ENCODE measurements at regions not wholly inside any gene's neighbourhood (a gene's known extent, or its start where the extent isn't known, plus 50 kb on each side); places are given as distances from the start of the nearest gene placed in this dataset.

DNA sequence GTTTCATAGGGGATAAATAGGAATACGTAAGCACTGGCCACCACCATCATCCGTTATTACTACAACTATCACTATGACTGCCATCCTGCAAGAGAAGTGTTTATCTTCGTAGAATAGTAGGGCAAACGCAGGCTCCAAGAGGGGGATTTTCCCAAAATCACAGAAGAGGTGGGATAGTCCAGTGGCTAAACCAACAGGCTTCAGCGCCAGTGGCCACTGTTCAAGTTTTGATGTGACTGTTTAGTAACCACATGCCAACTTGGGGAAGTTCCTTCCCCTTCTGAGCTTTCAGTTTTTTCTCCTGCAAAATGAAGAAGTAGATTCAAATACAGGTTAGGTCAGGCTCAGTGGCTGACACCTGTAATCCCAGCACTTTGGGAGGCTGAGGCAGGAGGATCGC, 60.7 kb upstream of the GRIN2A start:
- intact Hi-C loops (cut with DNase I; ENCODE audit: low total_unique reads) (no loop called here), in situ Hi-C loops (cut with MboI; ENCODE audit: low pct_ligation_motif_present in 1 of 4, low pct_unique_long_range_greater_than_20kb in 1 of 4, low sequenced_read_pairs in 3 of 4) (no loop called here)
- H3K9me3 ChIP-seq = no peaks in the 10 kb centered on the region
- no peak overlapping the region for H3K27ac ChIP-seq
- no peak for TF ChIP-seq POLR2A (IDR thresholded peaks at IDR 0.05)
- no peak for TF ChIP-seq EP300 (IDR thresholded peaks at IDR 0.05; ENCODE audit: low read depth)
- no peak for TF ChIP-seq CTCF (IDR thresholded peaks at IDR 0.05)
- no peak for TF ChIP-seq POLR2AphosphoS5 (IDR thresholded peaks at IDR 0.05)
- H3K36me3 ChIP-seq = no peaks in the 10 kb centered on the region
- no peaks in the 10 kb centered on the region for H3K4me1 ChIP-seq
- DNase-seq = no peak
- H3K4me3 ChIP-seq = no peak overlapping the region
- 58 to 70% methylated on average over 3 to 6 of the region's 6 CpGs for WGBS, 2 donors (ENCODE audit: low coverage in 1 of 2)
- H3K27me3 ChIP-seq = peaks cover 3% of the 10 kb centered on the region

- in situ Hi-C loops (cut with MboI; ENCODE audit: low pct_ligation_motif_present in 1 of 4, low pct_unique_long_range_greater_than_20kb in 1 of 4, low sequenced_read_pairs in 3 of 4) = no loop called here
- no peaks in the 10 kb centered on the region for H3K9me3 ChIP-seq
- WGBS, 2 donors (ENCODE audit: low coverage in 1 of 2) = 50 to 59% methylated on average over 4 to 10 of the region's 10 CpGs
- TF ChIP-seq POLR2AphosphoS5 (IDR thresholded peaks at IDR 0.05) (no peak), POLR2A (IDR thresholded peaks at IDR 0.05) (no peak), EP300 (IDR thresholded peaks at IDR 0.05; ENCODE audit: low read depth) (no peak), CTCF (IDR thresholded peaks at IDR 0.05) (no peak)
- intact Hi-C loops (cut with DNase I; ENCODE audit: low total_unique reads) = no loop called here
- H3K36me3 ChIP-seq = no peaks in the 10 kb centered on the region
- no peaks in the 10 kb centered on the region for H3K4me1 ChIP-seq
- H3K4me3 ChIP-seq = no peak overlapping the region
- H3K27me3 ChIP-seq = peaks cover 3% of the 10 kb centered on the region
- no peak overlapping the region for H3K27ac ChIP-seq
- DNase-seq = no peak
These were observed 62.8 kb upstream of the GRIN2A start for GRCh38 chr16:10245002-10245401.

GRCh38 chr16:10250137-10250828, 68.1 kb upstream of the GRIN2A start:
- Histone ChIP-seq H3K4me1 (no peaks in the 10 kb centered on the region), H3K9me3 (no peaks in the 10 kb centered on the region), H3K27me3 (peaks cover 15% of the 10 kb centered on the region), H3K27ac (no peak overlapping the region), H3K4me3 (no peak overlapping the region), H3K36me3 (no peaks in the 10 kb centered on the region)
- 0 to 24% methylated on average over 1 to 12 of the region's 12 CpGs for WGBS, 2 donors (ENCODE audit: low coverage in 1 of 2)
- in situ Hi-C loops (cut with MboI; ENCODE audit: low pct_ligation_motif_present in 1 of 4, low pct_unique_long_range_greater_than_20kb in 1 of 4, low sequenced_read_pairs in 3 of 4) (loop anchor here in 3 of 4 donors (10.0 to 25.0 kb wide), 4 partner anchors 265 to 637 kb away; partner anchors contain the start of genes CIITA (in 1 of the 3) and NUBP1 (in 1 of the 3)), intact Hi-C loops (cut with DNase I; ENCODE audit: low total_unique reads) (no loop called here)
- TF ChIP-seq EP300 (IDR thresholded peaks at IDR 0.05; ENCODE audit: low read depth) (no peak), POLR2AphosphoS5 (IDR thresholded peaks at IDR 0.05) (no peak), POLR2A (IDR thresholded peaks at IDR 0.05) (no peak)
- DNase-seq = no peak

- Histone ChIP-seq H3K4me1 (peaks cover 0 to 6% (median 0%) of the 10 kb centered on the region in 4 donors), H3K9me3 (no peaks in the 10 kb centered on the region), H3K27me3 (peaks cover 15% of the 10 kb centered on the region), H3K27ac (no peak overlapping the region), H3K4me3 (no peak overlapping the region), H3K36me3 (no peaks in the 10 kb centered on the region)
- in situ Hi-C loops (cut with MboI; ENCODE audit: low pct_ligation_motif_present in 1 of 4, low pct_unique_long_range_greater_than_20kb in 1 of 4, low sequenced_read_pairs in 3 of 4) (loop anchor here in 3 of 4 donors (10.0 to 25.0 kb wide), 4 partner anchors 263 to 635 kb away; partner anchors contain the start of genes CIITA (in 1 of the 3) and NUBP1 (in 1 of the 3)), intact Hi-C loops (cut with DNase I; ENCODE audit: low total_unique reads) (no loop called here)
- 88% methylated on average over 31 of the region's 31 CpGs; no CpG with 5 or more reads in 1 of the 2 donors for WGBS, 2 donors (ENCODE audit: low coverage in 1 of 2)
- no peak for DNase-seq
- TF ChIP-seq EP300 (IDR thresholded peaks at IDR 0.05; ENCODE audit: low read depth) (no peak), CTCF (IDR thresholded peaks at IDR 0.05) (no peak), POLR2A (IDR thresholded peaks at IDR 0.05) (no peak), POLR2AphosphoS5 (IDR thresholded peaks at IDR 0.05) (no peak)
These were observed 69.9 kb upstream of the GRIN2A start for GRCh38 chr16:10252155-10252554.

All from transverse colon (tissue), 4 donors.